OCI-LY1 (cell line): ENCODE measurements at regions not wholly inside any gene's neighbourhood (a gene's known extent, or its start where the extent isn't known, plus 50 kb on each side); places are given as distances from the start of the nearest gene placed in this dataset.

Experiments
- H2AFZ ChIP-seq: fragments of 200-600 bp; sonication (generic), shearing (Covaris generic); 2 replicates; pipeline ENCODE4 v1.6.0; 2014; ENCODE audit warnings: antibody characterized with exemption, mild to moderate bottlenecking, low read length
- H3F3A ChIP-seq: fragments of 200-600 bp; sonication (generic), shearing (Covaris generic); 2 replicates; pipeline ENCODE4 v1.6.0; 2014; ENCODE audit warnings: mild to moderate bottlenecking, antibody characterized with exemption, low read length, moderate library complexity; ENCODE audit not compliant: insufficient read depth
- H3K27ac ChIP-seq: fragments of 200-600 bp; sonication (generic); 2 replicates; pipeline ENCODE4 v1.5.1; 2014; ENCODE audit warnings: low read length, mixed run types, mild to moderate bottlenecking, low read depth; ENCODE audit not compliant: poor library complexity, severe bottlenecking
- H3K27me3 ChIP-seq: fragments of 200-600 bp; sonication (generic); 2 replicates; pipeline ENCODE4 v1.6.0; 2014; ENCODE audit warnings: antibody characterized with exemption, mild to moderate bottlenecking, low read length, moderate library complexity; ENCODE audit not compliant: insufficient read depth
- H3K36me3 ChIP-seq: fragments of 200-600 bp; sonication (generic); 2 replicates; pipeline ENCODE4 v1.6.1; 2014; ENCODE audit warnings: mild to moderate bottlenecking, antibody characterized with exemption, low read length, moderate library complexity, mixed read lengths; ENCODE audit not compliant: insufficient read depth
- H3K4me1 ChIP-seq: fragments of 200-600 bp; sonication (generic); 2 replicates; pipeline ENCODE4 v1.5.1; 2014; ENCODE audit warnings: mild to moderate bottlenecking, low read length, moderate library complexity; ENCODE audit not compliant: insufficient read depth, severe bottlenecking
- H3K4me2 ChIP-seq: fragments of 200-600 bp; sonication (generic), shearing (Covaris generic); 2 replicates; pipeline ENCODE4 v1.6.1; 2014; ENCODE audit warnings: low read length
- H3K4me3 ChIP-seq: fragments of 200-600 bp; sonication (generic); 2 replicates; pipeline ENCODE4 v1.5.1; 2014; ENCODE audit warnings: low read length, low read depth, mild to moderate bottlenecking, mixed read lengths; ENCODE audit not compliant: poor library complexity, severe bottlenecking
- H3K79me2 ChIP-seq: fragments of 200-600 bp; shearing (Covaris generic); 2 replicates; pipeline ENCODE4 v1.6.1; 2016; ENCODE audit warnings: mixed run types, low read length, mixed read lengths; ENCODE audit not compliant: insufficient read depth
- H3K9ac ChIP-seq: fragments of 200-600 bp; sonication (generic), shearing (Covaris generic); 2 replicates; pipeline ENCODE4 v1.6.1; 2014; ENCODE audit warnings: mild to moderate bottlenecking, low read length, mixed read lengths
- H3K9me2 ChIP-seq: fragments of 200-600 bp; sonication (generic), shearing (Covaris generic); 2 replicates; pipeline ENCODE4 v1.6.1; 2014; ENCODE audit warnings: low read depth, mild to moderate bottlenecking, low read length, mixed read lengths
- H3K9me3 ChIP-seq: fragments of 200-600 bp; shearing (Covaris generic); 2 replicates; pipeline ENCODE4 v1.6.1; 2014; ENCODE audit warnings: low read length, mixed read lengths
- H4K20me1 ChIP-seq: fragments of 200-600 bp; sonication (generic), shearing (Covaris generic); 2 replicates; pipeline ENCODE4 v1.6.0; 2016; ENCODE audit warnings: mild to moderate bottlenecking, low read length; ENCODE audit not compliant: insufficient read depth
- EZH2 ChIP-seq: fragments of 200-600 bp; sonication (generic), shearing (Covaris generic); IDR thresholded peaks from 2 replicates; pipeline ENCODE4 v1.8.0; 2017; ENCODE audit warnings: borderline replicate concordance, mixed run types, mild to moderate bottlenecking, antibody characterized with exemption, low read length, moderate library complexity, mixed read lengths
- TF ChIP-seq, protein P1 (sequence below): fragments of 200-600 bp; sonication (generic), shearing (Covaris generic); IDR thresholded peaks from 2 replicates; pipeline ENCODE4 v1.5.1; 2017; ENCODE audit warnings: mild to moderate bottlenecking, antibody characterized with exemption, low read length, moderate library complexity, mixed read lengths

- Histone ChIP-seq H4K20me1 (no peaks in the 10 kb centered on the region), H3K4me2 (no peak overlapping the region), H3K9me2 (no peaks in the 10 kb centered on the region), H3F3A (no peaks in the 10 kb centered on the region), H3K9ac (no peak overlapping the region), H3K4me3 (no peak overlapping the region), H3K79me2 (no peaks in the 10 kb centered on the region), H3K27ac (no peak overlapping the region), H3K4me1 (no peaks in the 10 kb centered on the region), H3K36me3 (no peaks in the 10 kb centered on the region), H3K27me3 (no peaks in the 10 kb centered on the region), H3K9me3 (no peaks in the 10 kb centered on the region), H2AFZ (no peak overlapping the region)
- TF ChIP-seq EZH2: no peak
- TF ChIP-seq, protein P1, sequence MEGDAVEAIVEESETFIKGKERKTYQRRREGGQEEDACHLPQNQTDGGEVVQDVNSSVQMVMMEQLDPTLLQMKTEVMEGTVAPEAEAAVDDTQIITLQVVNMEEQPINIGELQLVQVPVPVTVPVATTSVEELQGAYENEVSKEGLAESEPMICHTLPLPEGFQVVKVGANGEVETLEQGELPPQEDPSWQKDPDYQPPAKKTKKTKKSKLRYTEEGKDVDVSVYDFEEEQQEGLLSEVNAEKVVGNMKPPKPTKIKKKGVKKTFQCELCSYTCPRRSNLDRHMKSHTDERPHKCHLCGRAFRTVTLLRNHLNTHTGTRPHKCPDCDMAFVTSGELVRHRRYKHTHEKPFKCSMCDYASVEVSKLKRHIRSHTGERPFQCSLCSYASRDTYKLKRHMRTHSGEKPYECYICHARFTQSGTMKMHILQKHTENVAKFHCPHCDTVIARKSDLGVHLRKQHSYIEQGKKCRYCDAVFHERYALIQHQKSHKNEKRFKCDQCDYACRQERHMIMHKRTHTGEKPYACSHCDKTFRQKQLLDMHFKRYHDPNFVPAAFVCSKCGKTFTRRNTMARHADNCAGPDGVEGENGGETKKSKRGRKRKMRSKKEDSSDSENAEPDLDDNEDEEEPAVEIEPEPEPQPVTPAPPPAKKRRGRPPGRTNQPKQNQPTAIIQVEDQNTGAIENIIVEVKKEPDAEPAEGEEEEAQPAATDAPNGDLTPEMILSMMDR: no peak
Observed at GRCh38 chr17:36818134-36818825, 119.0 kb upstream of the LHX1 start.

DNA sequence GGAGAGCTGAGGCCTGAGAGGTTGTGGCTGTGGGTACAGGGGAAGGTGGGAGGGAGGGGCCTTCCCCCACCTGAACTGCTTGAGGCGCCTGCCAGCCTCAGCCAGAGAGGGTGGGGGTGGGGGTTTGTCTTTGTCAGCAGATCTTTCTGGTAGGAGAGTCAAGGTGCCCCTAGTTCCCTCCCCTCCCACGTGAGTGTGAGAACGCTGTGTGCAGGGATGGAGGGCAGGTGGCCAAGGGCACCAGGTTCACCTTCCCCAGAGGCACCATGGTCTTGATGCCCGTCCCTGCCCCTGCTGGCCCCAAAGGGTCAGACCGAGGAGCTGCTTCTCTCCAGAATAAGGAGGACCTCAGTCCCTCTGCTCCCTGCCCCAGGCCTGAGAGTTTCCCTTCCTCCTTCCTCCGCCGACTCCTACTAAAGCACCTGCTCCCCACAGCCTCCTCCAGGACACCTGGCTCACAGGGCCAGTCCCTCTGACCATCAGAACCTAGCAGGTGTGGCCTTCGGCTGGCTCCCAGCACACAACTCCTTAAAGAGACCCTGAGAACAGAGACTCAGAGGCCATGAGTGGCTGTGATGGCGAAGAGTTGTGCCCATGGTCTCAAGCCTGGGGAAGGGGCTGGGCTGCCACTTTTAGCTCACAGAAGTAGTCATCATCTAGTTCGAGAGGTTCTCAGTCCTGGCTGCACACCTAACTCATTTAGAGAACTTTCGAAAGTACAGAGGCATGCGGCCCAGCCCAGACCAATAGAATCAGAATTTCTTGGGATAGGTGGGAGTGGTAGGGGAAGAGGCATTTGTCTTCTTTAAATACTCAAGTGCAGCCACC is 113.2 kb upstream of the LHX1 start:
- TF ChIP-seq EZH2: no peak
- TF ChIP-seq, protein P1: no peak
- Histone ChIP-seq H3K9ac (no peak overlapping the region), H3K9me3 (no peaks in the 10 kb centered on the region), H3K4me3 (no peak overlapping the region), H3K27ac (no peak overlapping the region), H3F3A (no peaks in the 10 kb centered on the region), H3K36me3 (no peaks in the 10 kb centered on the region), H3K27me3 (no peaks in the 10 kb centered on the region), H3K4me2 (no peak overlapping the region), H3K4me1 (no peaks in the 10 kb centered on the region), H4K20me1 (no peaks in the 10 kb centered on the region), H3K79me2 (no peaks in the 10 kb centered on the region), H2AFZ (no peak overlapping the region), H3K9me2 (no peaks in the 10 kb centered on the region)

- Histone ChIP-seq H3K4me1 (no peaks in the 10 kb centered on the region), H3K9me2 (no peaks in the 10 kb centered on the region), H3F3A (no peaks in the 10 kb centered on the region), H3K4me3 (no peak overlapping the region), H2AFZ (no peak overlapping the region), H4K20me1 (no peaks in the 10 kb centered on the region), H3K4me2 (no peak overlapping the region), H3K36me3 (no peaks in the 10 kb centered on the region), H3K27me3 (no peaks in the 10 kb centered on the region), H3K9me3 (no peaks in the 10 kb centered on the region), H3K79me2 (no peaks in the 10 kb centered on the region), H3K9ac (no peak overlapping the region), H3K27ac (no peak overlapping the region)
- TF ChIP-seq, protein P1: no peak
- TF ChIP-seq EZH2: no peak
Observed at GRCh38 chr17:36824678-36825101, 112.6 kb upstream of the LHX1 start.
